Fibroblast of pulmonary artery (primary cell): ENCODE measurements at regions not wholly inside any gene's neighbourhood (a gene's known extent, or its start where the extent isn't known, plus 50 kb on each side); places are given as distances from the start of the nearest gene placed in this dataset.

ENCODE experiments used
- DNase-seq: peaks from one replicate; pipeline ENCODE4 v3.0.0-alpha.2; 2010; ENCODE audit warnings: low read depth
- H3K4me3 ChIP-seq: replicated peaks from 2 replicates; pipeline ENCODE4 v1.5.1; 2011; ENCODE audit warnings: low read depth, mild to moderate bottlenecking, control low read depth, low read length, moderate library complexity
- TF ChIP-seq, protein P1 (sequence below): IDR thresholded peaks from 2 replicates; pipeline ENCODE4 v1.5.1; 2011; ENCODE audit warnings: mild to moderate bottlenecking, control low read depth, low read length, inconsistent platforms; ENCODE audit errors: missing control alignments

DNA sequence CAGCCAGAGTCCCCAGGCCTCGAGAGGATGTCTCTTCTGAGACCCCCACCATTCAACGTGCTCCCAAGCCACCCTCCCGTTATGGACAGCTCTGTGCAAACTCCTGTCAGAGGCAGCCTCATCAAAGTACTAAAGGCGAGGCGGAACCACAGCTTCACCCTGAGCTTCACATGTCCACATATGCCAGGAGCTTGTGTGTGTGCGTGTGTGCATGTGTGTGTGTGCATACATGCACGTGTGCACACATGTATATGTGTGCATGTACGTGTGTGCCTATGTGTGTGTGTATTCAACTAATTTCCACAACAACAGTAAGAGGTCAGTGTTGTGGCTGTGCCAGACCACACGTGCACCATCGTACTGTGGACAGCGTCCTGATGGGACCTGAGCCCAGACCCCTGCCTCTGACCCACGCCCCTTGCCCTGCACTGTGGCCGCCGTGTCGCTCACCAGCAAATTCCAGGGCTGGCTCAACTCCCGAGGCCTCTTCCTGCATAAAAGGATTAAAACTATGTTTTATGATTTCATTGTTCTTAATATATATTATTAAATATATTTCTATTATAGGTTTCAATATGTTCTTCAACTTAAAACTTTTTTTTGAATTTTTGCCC lies 444.8 kb downstream of the EIPR1 start:
- H3K4me3 ChIP-seq, result no peak overlapping the region
- no peak for DNase-seq
- TF ChIP-seq, protein P1, sequence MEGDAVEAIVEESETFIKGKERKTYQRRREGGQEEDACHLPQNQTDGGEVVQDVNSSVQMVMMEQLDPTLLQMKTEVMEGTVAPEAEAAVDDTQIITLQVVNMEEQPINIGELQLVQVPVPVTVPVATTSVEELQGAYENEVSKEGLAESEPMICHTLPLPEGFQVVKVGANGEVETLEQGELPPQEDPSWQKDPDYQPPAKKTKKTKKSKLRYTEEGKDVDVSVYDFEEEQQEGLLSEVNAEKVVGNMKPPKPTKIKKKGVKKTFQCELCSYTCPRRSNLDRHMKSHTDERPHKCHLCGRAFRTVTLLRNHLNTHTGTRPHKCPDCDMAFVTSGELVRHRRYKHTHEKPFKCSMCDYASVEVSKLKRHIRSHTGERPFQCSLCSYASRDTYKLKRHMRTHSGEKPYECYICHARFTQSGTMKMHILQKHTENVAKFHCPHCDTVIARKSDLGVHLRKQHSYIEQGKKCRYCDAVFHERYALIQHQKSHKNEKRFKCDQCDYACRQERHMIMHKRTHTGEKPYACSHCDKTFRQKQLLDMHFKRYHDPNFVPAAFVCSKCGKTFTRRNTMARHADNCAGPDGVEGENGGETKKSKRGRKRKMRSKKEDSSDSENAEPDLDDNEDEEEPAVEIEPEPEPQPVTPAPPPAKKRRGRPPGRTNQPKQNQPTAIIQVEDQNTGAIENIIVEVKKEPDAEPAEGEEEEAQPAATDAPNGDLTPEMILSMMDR, result no peak

DNA sequence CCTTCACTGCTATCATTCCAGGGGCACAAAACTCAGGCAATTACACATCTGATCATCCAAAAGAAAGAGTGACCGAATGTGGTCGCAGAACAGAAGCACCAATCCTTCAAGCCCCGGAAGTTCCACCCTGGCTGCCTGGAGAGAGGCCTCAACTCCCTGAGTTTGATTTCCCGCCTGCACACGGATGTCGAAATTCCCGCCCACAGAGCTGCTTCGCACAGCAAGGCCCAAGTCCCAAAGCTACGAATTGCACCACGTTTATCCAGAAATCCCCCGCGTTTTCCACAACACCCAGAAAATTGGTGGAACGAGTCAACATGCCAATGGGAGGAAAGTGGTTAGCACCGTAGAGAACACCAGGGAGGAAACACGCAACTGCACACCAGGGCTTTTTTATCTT lies 445.4 kb downstream of the EIPR1 start:
- DNase-seq, result no peak
- TF ChIP-seq, protein P1, result no peak
- H3K4me3 ChIP-seq, result no peak overlapping the region

DNA sequence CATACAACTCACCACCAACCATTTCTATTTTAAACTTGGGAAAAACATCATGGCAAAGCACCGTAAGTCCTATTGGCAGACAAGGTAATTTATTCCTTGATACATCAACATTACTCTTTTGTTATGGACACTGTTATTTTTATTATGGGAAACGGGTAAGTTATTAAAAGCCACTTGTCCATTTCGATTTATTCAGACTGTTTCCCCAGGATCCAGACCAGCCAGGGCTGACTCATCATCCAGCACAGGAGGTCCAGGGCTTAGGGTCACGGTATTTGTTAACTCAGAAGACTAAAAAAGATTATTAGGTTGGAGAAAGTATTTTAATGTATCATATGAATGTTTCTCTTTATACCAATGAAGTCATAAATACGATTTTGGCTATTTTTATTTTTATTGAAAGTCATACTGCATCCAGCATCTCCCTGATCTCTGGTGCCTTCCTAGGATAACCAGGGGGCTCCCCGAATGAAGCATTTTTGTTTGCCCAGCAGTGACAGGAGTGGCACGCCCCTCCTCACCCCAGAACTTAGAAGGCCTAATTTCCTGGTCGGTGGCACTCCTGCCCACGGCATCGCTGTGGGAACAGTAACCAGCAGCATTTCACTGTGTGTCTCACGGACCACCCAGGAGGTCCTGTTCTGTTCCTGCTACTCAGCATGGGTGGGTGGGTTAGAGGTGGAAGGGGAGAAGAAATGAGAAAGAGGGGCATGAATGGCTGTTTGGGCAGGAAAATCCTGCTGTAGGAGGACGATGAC lies 446.1 kb downstream of the EIPR1 start:
- TF ChIP-seq, protein P1, result no peak

DNA sequence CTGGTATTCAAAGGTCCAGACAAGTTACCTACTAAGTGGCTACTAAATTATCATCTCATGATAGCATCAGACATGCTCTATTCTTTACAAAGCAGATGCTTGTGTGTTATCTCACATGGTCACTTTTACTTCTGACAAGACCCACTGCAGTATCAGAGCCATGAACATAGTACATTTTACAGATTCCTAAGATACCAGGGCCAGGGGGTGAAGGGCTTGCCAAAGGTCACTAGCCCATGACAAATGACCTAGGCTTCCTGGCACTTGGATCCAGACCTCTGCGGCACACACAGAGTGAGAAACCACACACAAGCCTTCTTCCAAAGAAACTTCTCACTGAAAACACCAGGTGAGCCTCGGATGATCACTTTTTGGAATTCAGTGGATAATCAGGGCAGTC lies 446.8 kb downstream of the EIPR1 start:
- H3K4me3 ChIP-seq, result no peak overlapping the region
- TF ChIP-seq, protein P1, result no peak

More for the DNA sequence above, 446.1 kb downstream of the EIPR1 start:
- no peak for DNase-seq
- H3K4me3 ChIP-seq, result no peak overlapping the region

DNA sequence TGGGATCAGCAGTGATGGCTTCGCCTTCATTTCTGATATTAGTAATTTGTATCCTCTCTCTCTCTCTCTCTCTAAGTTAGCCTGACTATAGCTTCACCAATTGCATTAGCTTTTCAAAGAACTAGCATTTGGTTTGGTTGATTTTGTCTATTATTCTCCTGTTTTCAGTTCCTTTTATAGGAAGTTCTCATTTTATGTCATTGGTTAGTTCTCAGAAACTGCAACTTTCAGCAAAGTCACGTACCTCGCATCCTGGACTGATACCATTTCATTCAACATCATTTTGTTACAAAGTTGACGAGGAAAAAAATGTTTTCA lies 450.8 kb downstream of the EIPR1 start:
- TF ChIP-seq, protein P1, result no peak

More for the DNA sequence above, 446.8 kb downstream of the EIPR1 start:
- no peak for DNase-seq

DNA sequence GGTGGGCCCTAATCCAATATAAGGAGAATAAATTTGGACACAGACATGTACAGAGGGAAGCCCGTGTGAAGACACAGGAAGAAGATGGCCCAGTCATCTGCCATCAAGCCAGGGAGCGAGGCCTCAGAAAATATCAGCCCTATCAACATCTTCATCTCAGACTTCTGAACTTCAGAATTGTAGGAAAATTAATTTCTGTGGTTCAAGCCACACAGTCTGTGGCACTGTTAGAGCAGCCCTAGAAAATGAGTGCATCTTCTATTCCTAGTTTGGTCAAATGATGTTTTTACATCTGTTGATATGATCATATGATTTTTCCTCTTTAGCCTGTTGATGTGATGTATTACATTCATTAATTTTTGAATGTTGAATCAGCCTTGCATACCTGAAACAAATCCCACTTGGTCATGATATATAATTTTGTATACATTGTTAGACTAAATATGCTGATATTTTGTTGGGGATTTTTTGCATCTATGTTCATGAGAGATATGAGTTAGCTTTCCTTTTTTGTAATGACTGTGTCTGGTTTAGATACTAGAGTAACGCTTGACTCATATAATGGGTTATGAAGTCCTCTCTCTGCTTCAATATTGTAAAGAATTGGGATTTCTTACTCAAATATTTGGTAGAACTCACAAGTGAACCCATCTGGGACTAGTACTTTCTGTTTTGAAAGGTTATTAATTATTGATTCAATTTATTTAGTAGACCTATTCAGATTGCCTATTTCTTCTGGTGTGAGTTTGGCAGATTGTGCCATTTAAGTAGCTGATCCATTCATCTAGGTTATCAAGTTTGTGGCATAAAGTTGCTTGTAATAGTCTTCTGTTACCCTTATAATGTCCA lies 451.4 kb downstream of the EIPR1 start:
- no peak for DNase-seq
- TF ChIP-seq, protein P1, result no peak

More for the DNA sequence above, 450.8 kb downstream of the EIPR1 start:
- H3K4me3 ChIP-seq, result no peak overlapping the region
- no peak for DNase-seq

More for the DNA sequence above, 451.4 kb downstream of the EIPR1 start:
- no peak overlapping the region for H3K4me3 ChIP-seq
